SKM-1 treated with dmso at 0.1 percent for 144 hours (cell line): ENCODE measurements at regions not wholly inside any gene's neighbourhood (a gene's known extent, or its start where the extent isn't known, plus 50 kb on each side); places are given as distances from the start of the nearest gene placed in this dataset.
"Not testable (repeated sequence)": the region's sequence is repeated elsewhere in the genome, so short reads cannot be mapped to it uniquely, and the experiment has no call there.

Experiments used
- DNase-seq: peaks from one replicate; lab custom pipeline; 2025; ENCODE audit not compliant: unreplicated experiment; lab: John Stamatoyannopoulos, UW

DNA sequence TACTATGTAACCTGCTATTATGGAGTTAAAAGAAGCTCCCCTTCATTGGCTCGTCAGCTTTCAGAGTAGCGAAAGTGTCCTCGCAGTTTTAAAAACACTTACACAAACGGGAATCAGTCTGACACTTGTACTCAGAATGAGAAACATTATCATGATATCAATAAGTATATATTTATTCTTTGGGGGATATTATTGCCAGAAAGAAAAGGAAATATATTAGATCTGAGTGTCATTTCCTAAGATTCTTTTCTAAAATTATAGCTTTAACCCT, 584.5 kb downstream of the ZEB2 start:
- no peak for DNase-seq

DNA sequence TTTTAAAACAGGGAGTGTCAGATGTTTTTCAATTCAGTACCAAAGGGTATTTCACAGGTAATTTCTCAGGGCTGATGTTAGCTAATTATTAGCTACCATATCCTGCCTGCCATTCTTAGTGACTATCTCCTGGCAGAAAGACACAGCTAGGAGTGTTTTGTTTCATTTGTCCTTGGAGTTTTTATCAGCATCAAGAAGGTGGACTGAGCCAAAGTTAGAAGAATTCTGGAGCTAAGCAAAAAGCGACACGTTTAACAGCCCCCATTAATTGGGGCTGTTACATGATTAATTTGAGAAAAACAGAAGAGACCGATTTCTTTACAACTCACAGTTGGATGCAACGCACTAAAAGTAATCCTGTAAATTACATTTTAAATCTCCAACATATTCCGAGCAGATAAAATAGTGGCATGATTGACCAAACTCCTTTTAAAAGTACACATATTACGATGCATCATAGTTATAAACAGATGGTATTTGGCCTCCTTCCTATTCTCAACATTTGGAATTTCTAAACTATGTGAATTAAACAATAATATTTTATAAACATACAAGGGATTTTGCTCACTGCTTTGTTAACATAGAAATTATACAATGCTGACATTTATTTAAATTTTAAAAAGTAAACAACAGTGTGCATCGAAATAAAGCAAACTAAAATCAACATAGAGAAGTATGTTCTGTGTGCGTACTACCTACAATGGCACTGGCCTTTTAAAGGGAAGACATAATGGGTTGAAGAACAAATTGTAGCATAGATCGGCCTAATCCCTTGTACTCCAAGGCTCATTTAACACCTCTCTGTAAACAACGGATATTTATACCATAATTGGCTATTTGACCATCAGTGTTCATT, 585.1 kb downstream of the ZEB2 start:
- DNase-seq, result no peak

DNA sequence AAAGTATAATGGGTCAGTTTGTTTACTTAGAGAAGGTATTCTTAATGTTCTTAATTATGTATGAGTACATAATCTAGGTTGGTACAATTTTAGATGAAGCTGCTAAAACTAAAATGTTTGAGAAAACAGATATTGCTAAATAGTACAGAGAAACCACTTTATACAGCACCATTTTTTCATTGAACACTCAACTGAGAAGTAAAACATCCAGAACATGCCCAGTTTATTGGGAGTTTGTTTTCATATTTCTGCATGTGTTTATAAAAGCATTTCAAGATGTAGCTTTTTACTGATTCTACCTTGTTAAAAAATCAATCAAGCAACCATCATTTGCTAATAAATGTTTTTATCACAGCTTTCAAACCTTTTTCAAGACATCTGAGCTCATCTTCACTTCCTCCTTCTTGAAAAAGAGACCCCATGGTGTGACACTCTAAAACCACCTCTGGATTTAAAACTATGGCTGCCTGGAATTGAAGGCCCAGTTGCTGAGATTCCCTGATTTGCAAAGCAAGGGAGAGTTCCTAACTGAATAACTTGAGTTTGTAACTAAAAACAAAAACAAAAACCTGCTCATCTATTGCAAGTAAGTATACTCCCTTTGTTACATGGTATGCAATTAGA, 585.9 kb downstream of the ZEB2 start:
- no peak for DNase-seq

DNA sequence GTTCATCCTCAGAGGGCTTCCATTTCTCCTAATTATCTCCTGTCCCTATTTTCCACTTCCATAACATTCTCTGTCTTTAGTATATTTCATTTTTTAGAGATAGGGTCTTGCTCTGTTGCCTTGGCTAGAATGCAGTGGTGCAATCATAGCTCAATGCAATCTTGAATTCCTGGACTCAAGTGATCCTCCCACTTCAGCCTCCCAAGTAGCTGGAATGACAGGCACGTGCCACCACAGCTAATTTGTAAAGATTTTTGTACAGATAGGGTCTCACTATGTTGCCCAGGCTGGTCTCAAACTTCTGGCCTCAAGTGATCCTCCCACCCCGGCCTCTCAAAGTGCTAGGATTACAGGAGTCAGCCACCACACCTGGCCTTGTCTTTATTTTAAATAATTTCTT, 589.0 kb downstream of the ZEB2 start:
- no peak for DNase-seq

DNA sequence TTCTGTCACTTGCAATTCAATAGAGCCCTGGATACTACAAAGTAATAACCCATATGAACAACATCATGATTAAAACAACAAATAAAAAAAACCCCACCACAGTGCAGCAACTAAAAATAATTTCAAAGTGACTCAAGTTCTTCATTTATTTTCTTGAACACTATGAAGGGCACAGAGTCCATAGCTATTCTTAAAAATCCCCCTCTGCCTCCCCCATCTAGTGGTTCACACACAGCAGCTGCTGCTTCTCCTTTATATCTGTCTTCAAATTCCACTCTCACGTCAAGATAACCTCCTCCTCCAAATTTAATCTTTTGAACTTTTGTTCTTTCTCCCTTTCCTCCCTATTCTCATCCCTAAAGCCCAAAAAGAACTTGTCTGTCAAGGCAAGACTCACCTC, 591.3 kb downstream of the ZEB2 start:
- no peak for DNase-seq

DNA sequence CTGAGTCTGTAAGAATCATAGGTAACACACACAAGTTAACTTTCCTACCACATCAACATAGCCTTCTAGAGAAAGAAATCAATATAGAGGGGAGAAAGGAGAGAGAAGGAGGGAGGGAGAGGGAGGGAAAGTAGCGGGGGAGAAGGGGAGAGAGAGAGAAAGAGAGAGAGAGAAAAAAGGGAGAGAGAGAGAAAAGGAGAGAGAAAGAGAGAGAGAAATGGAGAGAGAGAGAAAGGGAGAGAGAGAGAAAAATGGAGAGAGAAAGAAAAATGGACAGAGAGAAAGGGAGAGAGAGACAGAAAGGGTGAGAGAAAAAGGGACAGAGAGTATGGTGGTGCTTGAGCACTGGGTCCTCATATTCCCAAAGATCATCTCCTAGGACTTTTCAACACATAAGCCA, 591.7 kb downstream of the ZEB2 start:
- DNase-seq, result no peak

DNA sequence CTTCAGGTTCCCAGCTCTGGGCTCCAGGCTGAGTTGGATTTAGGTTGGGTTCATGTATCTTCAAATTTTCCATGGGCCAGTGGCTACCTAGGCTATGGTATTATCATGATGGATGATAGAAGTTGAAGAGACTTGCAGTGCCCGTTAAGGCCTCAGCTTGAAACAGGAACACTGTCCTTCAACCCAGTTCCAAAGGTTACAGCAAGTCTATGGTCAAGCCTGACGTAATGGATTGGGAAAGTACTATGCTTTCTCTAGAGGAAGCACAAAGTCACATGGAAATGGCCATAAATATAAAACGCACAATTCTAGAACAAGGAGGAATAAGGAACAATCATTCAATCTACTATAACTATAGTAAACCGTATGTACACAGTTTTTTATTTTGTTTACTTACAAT, 593.2 kb downstream of the ZEB2 start:
- no peak for DNase-seq

DNA sequence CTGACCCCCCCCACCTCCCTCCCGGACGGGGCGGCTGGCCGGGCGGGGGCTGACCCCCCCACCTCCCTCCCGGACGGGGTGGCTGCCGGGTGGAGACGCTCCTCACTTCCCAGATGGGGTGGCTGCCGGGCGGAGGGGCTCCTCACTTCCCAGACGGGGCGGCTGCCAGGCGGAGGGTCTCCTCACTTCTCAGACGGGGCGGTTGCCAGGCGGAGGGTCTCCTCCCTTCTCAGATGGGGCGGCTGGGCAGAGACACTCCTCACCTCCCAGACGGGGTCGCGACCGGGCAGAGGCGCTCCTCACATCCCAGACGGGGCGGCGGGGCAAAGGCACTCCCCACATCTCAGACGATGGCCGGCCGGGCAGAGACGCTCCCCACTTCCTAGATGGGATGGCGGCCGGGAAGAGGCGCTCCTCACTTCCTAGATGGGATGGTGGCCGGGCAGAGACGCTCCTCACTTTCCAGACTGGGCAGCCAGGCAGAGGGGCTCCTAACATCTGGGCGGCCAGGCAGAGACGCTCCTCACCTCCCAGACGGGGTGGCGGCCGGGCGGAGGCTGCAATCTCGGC, 597.6 kb downstream of the ZEB2 start:
- not testable (repeated sequence) for DNase-seq

DNA sequence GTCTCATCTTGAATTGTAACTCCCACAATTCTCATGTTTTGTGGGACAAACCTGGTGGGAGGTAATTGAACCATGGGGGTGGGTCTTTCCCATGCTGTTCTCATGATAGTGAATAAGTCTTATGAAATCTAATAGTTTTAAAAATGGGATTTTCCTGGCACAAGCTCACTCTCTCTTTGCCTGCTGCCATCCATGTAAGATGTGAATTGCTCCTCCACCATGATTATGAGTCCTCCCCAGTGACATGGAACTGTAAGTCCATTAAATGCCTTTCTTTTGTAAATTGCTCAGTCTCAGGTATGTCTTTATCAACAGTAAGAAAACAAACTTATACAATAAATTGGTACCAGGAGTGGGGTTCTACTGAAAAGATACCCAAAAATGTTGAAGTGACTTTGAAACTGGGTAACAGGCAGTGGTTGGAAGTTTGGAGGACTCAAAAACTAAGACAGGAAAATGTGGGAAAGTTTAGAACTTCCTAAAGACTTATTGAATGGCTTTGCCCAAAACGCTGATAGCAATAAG, 601.4 kb downstream of the ZEB2 start:
- no peak for DNase-seq

DNA sequence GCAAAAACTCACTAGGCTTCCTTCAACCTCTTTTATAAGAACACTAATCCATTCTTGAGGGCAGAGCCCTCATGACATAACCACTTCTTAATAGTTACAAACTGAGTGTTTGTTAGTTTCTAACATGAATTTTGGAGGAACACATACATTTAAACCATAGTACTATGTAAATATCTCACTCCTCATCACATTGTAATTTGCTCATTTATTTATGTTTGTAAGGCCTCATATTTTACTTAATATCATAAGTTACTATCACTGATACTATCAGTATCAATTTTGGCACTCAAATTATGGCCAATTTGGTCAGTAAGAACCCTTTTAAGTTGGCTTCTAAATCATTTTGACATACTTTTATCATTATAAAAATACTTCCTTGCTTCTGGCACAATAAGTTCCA, 603.1 kb downstream of the ZEB2 start:
- DNase-seq, result no peak

DNA sequence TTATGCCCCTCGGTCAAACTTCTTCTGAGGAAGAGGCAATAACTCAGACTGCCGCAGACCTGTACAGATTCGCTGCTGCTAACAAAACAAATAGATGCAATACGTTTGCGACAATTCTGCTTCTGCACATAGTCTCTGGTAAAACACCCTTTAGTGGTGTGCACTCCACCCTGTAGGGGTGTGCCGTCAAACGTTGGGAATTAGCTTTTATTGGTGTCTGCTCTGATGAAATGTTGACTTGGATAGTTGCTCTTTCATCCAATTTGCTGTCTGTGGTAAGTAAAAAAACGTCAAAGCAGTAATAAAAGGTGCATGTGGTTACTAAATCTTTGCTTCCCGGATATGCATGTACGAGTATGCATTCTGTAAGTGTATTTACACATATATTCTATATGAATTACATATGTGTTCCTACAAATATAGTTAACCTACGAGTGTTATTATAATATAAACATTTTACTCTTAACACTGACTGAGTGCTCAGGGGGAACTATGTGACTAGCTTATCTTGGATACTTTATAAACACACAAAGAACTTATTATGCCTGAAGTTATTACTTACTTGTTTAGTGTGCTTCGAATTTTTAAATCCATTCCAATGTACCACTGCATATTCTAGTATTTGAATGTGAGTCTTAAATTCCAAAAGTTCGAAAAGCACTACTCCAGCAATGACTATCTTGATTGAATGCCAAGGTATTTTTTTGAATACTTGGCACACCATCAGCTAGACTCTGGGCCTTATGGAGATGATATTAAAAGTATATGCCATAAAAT, 610.2 kb downstream of the ZEB2 start:
- DNase-seq, result no peak

DNA sequence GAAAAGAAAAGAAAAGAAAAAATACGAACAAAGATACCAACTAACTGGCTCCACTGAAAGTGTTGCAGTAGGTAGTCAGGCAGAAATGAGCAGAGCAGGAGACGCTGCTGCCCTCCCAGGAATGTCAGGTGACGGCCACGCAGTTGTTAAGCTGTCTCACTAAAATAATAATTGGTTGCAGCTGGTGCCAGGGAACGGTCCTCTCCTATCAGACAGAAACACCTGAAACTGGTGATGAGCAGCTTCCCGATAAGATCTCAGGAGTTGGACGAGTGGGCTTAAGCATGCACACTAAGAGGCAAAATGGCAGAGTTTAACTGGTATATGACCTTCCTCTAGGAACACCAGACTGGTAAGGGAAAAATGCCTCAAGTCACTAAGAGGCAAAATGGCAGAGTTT, 611.1 kb downstream of the ZEB2 start:
- no peak for DNase-seq

DNA sequence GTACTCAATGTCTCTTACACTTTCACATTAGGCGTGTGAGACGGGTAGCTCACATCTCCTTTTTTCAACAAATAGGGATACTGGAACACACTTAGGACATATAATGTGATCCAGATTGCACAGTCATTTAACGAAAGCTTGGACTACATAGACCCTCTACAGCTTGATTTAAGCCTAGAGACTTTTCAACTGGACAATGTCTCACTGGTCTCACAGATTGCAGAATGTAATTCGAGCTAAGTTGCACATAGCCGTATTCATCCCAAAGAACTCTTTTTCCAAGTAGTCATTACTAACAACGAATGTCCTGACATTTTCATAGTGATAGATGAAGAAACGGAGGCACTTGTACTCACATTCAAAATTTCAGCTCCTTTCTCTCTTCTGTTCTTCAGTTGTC, 612.1 kb downstream of the ZEB2 start:
- DNase-seq, result no peak

DNA sequence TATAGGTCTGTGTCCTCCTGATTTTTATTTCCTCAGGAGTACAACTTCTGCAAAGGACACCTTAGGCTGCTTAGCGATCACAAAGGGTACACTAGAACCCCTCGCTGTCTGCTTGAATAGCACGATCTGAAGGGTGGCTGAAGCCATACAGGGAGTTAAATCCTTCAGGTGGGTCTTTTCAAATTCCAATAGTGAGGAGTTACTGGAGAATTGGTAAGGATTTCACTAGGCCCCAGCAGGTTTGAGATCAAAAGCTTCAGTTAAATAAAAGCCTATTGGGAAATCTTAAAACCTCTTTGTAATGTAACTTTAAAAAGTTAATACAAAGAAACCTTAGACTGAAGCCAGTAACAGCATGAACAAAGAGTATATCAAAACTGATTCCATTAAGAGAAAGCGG, 613.1 kb downstream of the ZEB2 start:
- no peak for DNase-seq

DNA sequence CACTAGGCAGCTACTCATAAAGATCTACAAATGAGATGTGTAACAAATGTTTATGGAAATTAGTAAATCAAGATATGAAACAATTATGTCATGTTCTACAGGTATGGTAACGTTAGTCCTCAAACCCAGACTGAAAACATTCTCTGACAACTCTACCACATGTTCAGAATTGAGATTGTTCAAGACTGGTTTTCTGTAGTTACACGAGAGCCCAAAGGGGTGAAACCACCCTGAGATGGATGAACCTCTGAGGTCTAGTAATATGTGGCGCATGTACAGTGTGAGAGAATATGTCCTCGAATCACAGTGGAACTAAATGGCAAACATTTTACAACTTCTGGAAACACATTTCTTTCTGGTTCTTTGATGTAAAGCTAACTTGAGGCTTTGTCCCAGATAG, 614.3 kb downstream of the ZEB2 start:
- DNase-seq, result no peak

DNA sequence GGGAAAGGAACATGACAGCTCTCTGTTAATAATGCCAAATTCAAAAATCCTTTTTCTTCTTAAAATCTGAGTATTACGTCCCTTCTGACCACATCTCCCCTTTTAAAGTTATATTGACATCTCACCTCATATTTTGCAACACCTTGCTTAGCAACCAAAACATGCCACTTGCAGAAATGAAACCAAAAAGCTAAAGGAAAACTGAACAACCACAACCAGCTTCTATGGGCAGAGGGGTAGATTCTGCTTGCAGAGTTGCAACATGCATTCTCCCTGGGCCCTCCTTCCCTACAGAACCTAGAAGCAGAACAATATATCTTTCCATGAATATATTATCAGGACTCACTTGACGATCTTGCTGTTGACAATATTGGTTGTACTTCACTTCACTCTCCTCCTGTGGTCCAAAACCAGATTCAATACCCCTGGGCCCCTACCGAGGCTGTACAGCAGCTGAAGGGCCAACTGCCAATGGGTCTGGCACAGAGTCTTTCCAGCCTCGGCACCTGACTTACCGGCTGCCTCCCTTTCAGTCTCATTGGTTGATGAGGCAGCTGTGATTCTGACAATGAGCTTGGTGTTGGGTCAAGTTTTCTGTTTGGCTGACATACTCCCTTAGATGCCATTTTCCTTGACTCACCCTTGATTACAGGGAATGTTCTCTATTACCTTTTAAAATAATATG, 616.6 kb downstream of the ZEB2 start:
- peak; percentile 32 for DNase-seq

DNA sequence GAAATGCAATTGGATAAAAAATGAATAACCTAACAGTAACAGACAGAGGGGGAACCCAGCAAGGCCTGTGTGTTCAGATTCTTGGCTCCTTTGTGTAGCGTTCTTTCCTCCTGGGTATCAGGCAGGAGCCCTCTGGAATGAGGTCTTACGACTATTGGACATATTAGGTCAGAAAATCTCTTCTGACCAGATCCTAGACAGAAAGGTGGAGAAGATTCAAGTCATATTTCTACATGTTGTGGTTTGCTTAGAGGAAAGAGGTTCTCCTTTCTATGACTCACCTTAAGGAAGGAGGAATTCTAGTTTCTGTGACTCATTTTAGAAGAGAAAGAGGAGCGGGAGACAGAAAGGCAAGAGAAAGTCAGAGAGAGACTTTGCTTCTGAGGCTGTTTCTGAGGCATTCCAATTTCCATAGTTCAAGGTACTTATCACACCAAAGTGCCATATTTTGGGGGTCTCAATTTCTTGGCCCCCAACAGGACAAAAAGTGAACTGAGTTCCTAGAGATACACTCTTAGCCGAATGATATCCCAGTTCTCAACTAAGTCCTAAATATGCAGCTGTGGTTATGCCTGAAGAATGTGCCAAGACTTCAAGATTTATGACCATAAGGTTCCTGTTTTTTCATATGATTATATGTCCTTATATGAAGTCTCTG, 618.6 kb downstream of the ZEB2 start:
- no peak for DNase-seq

DNA sequence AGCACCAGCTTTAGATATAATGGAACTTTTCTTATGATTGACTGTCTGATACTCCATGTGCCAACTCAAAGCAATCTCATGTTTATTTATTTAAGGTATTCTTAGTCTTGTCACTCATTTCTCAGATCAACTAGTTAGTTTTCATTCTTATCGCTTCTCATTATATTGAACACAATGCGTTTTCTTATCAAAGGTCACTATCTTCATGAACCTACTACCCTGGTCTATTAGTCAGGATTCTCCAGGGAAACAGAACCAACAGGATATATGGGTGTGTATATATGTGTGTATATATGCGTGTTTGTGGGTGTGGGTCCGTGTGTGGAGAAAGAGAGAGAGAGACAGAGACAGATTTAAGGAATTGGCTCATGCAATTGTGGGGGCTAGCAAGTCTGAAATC, 619.9 kb downstream of the ZEB2 start:
- no peak for DNase-seq

DNA sequence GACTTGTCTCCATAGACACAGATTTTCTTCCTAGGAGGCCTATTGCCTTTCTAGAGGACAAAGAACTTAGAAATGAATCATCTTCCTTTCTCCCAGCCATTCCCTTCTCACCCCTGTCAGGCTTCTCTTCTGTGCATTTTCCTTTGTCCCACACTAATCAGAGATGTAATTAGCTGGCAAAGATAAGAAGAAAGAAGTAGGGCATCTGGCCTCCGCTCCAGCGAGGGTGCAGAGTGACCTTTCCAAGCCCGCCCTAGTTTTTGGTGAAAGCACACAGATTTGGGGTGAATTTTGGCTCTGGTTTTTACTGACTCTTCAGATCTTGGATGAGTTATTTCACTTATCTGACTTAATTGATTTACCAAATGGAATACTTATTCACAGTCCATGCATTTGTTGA, 626.5 kb downstream of the ZEB2 start:
- DNase-seq, result no peak

DNA sequence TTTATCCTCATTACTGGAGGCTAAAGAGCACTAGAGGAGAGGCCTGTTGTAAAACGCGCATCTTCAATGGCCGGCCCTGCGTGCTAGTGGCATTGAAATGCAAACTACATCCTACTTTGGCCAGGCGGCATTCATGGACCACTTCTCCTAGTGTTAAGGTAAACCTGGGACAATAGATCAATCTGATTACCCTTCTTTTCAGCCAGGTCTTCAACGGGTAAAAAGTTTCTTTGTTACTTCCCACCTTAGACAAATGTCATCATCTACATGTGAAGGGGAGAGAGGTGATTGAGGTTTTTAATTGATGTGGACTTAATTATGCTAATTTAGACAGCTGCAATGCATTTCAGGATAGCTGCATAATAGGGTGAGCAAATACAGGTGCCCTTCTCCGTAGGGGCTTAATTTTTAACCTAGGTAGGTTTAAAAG, 628.0 kb downstream of the ZEB2 start:
- no peak for DNase-seq

DNA sequence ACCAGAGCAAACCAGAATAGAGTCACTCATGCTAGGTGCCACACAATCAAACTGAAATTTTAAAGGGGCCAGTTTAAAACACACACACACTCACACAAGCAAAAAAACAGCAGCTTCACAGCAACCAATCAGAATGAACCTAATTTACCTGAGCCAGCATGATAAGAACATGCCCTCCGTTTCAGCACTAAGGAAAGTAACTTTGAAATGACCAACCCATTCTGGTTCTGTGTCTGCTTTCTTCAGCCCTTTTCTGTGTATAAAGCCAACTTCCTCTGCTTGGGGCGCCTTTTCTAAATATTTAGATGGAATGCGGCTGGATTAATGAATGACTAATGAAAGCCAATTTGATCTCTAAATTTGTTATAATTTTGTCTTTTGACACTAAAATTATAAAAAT, 629.1 kb downstream of the ZEB2 start:
- DNase-seq, result no peak
